NCI-H2196 (cell line): ENCODE measurements at regions not wholly inside any gene's neighbourhood (a gene's known extent, or its start where the extent isn't known, plus 50 kb on each side); places are given as distances from the start of the nearest gene placed in this dataset.
"Not testable (repeated sequence)": the region's sequence is repeated elsewhere in the genome, so short reads cannot be mapped to it uniquely, and the experiment has no call there.

Experiments
- DNase-seq: peaks from one replicate; lab custom pipeline; 2025; ENCODE audit not compliant: unreplicated experiment; lab: John Stamatoyannopoulos, UW

GRCh38 chr1:83154306-83154705, 844.6 kb downstream of the TTLL7 start:
- DNase-seq, result not testable (repeated sequence)

- not testable (repeated sequence) for DNase-seq
Observed at GRCh38 chr1:83151167-83151898, 847.6 kb downstream of the TTLL7 start.

GRCh38 chr1:83150479-83150878, 848.5 kb downstream of the TTLL7 start:
- not testable (repeated sequence) for DNase-seq

GRCh38 chr1:83145820-83146219, 853.1 kb downstream of the TTLL7 start:
- not testable (repeated sequence) for DNase-seq

- DNase-seq, result not testable (repeated sequence)
Observed at GRCh38 chr1:83142802-83143201, 856.1 kb downstream of the TTLL7 start.

- DNase-seq, result not testable (repeated sequence)
Observed at GRCh38 chr1:83135524-83136157, 863.3 kb downstream of the TTLL7 start.

GRCh38 chr1:83134322-83135014, 864.5 kb downstream of the TTLL7 start:
- not testable (repeated sequence) for DNase-seq

GRCh38 chr1:83131692-83131955, 867.3 kb downstream of the TTLL7 start:
- DNase-seq, result no peak

GRCh38 chr1:83130886-83131691, 867.8 kb downstream of the TTLL7 start:
- DNase-seq, result no peak

GRCh38 chr1:83129107-83129506, 869.8 kb downstream of the TTLL7 start:
- DNase-seq, result no peak

- DNase-seq, result no peak
Observed at GRCh38 chr1:83125456-83125855, 873.5 kb downstream of the TTLL7 start.

GRCh38 chr1:83123019-83123418, 875.9 kb downstream of the TTLL7 start:
- DNase-seq, result no peak

- DNase-seq, result no peak
Observed at GRCh38 chr1:83118472-83118871, 880.5 kb downstream of the TTLL7 start.

GRCh38 chr1:83117030-83117429, 881.9 kb downstream of the TTLL7 start:
- not testable (repeated sequence) for DNase-seq

- no peak for DNase-seq
Observed at GRCh38 chr1:83115785-83116184, 883.1 kb downstream of the TTLL7 start.

- DNase-seq, result no peak
Observed at GRCh38 chr1:83114136-83114834, 884.6 kb downstream of the TTLL7 start.

- DNase-seq, result no peak
Observed at GRCh38 chr1:83113652-83114051, 885.3 kb downstream of the TTLL7 start.

GRCh38 chr1:83112248-83112885, 886.6 kb downstream of the TTLL7 start:
- DNase-seq, result no peak

GRCh38 chr1:83110156-83110555, 888.8 kb downstream of the TTLL7 start:
- DNase-seq, result no peak

GRCh38 chr1:83109692-83110091, 889.2 kb downstream of the TTLL7 start:
- DNase-seq, result no peak
